Neural cell (in vitro differentiated cells): ENCODE measurements at regions not wholly inside any gene's neighbourhood (a gene's known extent, or its start where the extent isn't known, plus 50 kb on each side); places are given as distances from the start of the nearest gene placed in this dataset.

Experiments
- H2AFZ ChIP-seq: fragments of 200-600, 300-800 bp; sonication (generic), shearing (Covaris generic); 2 replicates; pipeline ENCODE4 v1.6.0; 2014; ENCODE audit warnings: low read depth, mild to moderate bottlenecking, antibody characterized with exemption, low read length, moderate library complexity
- H3F3A ChIP-seq: fragments of 200-600 bp; shearing (Covaris generic); 2 replicates; pipeline ENCODE4 v1.6.1; 2016; ENCODE audit warnings: mild to moderate bottlenecking, moderate library complexity, mixed read lengths, antibody characterized with exemption, low read length; ENCODE audit not compliant: insufficient read depth, poor library complexity, severe bottlenecking
- H3K27ac ChIP-seq: fragments of 200-600, 300-800 bp; sonication (generic), shearing (Covaris generic); 2 replicates; pipeline ENCODE4 v1.5.1; 2014; ENCODE audit warnings: mild to moderate bottlenecking, low read length, moderate library complexity
- H3K27me3 ChIP-seq: fragments of 300-800, 200-600 bp; sonication (generic), shearing (Covaris generic); 2 replicates; pipeline ENCODE4 v1.6.0; 2014; ENCODE audit warnings: mild to moderate bottlenecking, low read depth, low read length, moderate library complexity; ENCODE audit not compliant: insufficient read depth
- H3K36me3 ChIP-seq: fragments of 300-800, 200-600 bp; sonication (generic), shearing (Covaris generic); 2 replicates; pipeline ENCODE4 v1.5.1; 2014; ENCODE audit warnings: mild to moderate bottlenecking, antibody characterized with exemption, low read length, moderate library complexity; ENCODE audit not compliant: insufficient read depth
- H3K4me2 ChIP-seq: fragments of 300-800, 200-600 bp; sonication (generic), shearing (Covaris generic); 2 replicates; pipeline ENCODE4 v1.6.0; 2014; ENCODE audit warnings: mild to moderate bottlenecking, low read length
- H3K4me3 ChIP-seq: fragments of 300-800, 200-600 bp; sonication (generic), shearing (Covaris generic); 2 replicates; pipeline ENCODE4 v1.5.1; 2014; ENCODE audit warnings: mild to moderate bottlenecking, low read length, moderate library complexity
- H3K79me2 ChIP-seq: fragments of 200-600 bp; shearing (Covaris generic); replicated peaks from 2 replicates; pipeline ENCODE4 v1.6.0; 2014; ENCODE audit warnings: mild to moderate bottlenecking, low read length, moderate library complexity; ENCODE audit not compliant: insufficient read depth
- H3K9ac ChIP-seq: fragments of 300-800, 200-600 bp; sonication (generic), shearing (Covaris generic); 2 replicates; pipeline ENCODE4 v1.6.1; 2016; ENCODE audit warnings: mild to moderate bottlenecking, low read length, mixed read lengths
- H3K9me2 ChIP-seq: fragments of 200-600 bp; shearing (Covaris generic); 2 replicates; pipeline ENCODE4 v1.6.1; 2016; ENCODE audit warnings: mild to moderate bottlenecking, low read length, mixed read lengths; ENCODE audit not compliant: insufficient read depth
- H3K9me3 ChIP-seq: fragments of 200-600, 300-800 bp; sonication (generic), shearing (Covaris generic); 2 replicates; pipeline ENCODE4 v1.6.1; 2016; ENCODE audit warnings: mild to moderate bottlenecking, mixed run types, low read length, moderate library complexity, mixed read lengths
- H4K20me1 ChIP-seq: fragments of 200-600 bp; shearing (Covaris generic); 2 replicates; pipeline ENCODE4 v1.6.1; 2016; ENCODE audit warnings: mild to moderate bottlenecking, mixed run types; ENCODE audit not compliant: insufficient read depth
- EP300 ChIP-seq: fragments of 450-650 bp; conservative IDR thresholded peaks from 2 replicates; pipeline ENCODE4 v1.6.1; 2014; ENCODE audit warnings: antibody characterized with exemption, mild to moderate bottlenecking, moderate library complexity; ENCODE audit not compliant: poor library complexity, severe bottlenecking
- EZH2 ChIP-seq: fragments of 200-600, 300-800 bp; shearing (Covaris generic), sonication (generic); IDR thresholded peaks from 2 replicates; pipeline ENCODE4 v1.6.1; 2014; ENCODE audit warnings: antibody characterized with exemption, low read length, borderline replicate concordance, mild to moderate bottlenecking; ENCODE audit not compliant: insufficient read depth, poor library complexity, severe bottlenecking
- MXI1 ChIP-seq: fragments of 450-650 bp; conservative IDR thresholded peaks from 2 replicates; pipeline ENCODE4 v1.6.1; 2014; ENCODE audit warnings: antibody characterized with exemption, mild to moderate bottlenecking; ENCODE audit not compliant: poor library complexity, severe bottlenecking
- POLR2AphosphoS5 ChIP-seq: IDR thresholded peaks from 2 replicates; pipeline ENCODE4 v1.6.1; 2012
- RAD21 ChIP-seq: fragments of 450-650 bp; conservative IDR thresholded peaks from 2 replicates; pipeline ENCODE4 v1.6.1; 2014; ENCODE audit warnings: antibody characterized with exemption, mild to moderate bottlenecking, moderate library complexity
- SMC3 ChIP-seq: fragments of 450-650 bp; conservative IDR thresholded peaks from 2 replicates; pipeline ENCODE4 v1.6.1; 2014; ENCODE audit warnings: antibody characterized with exemption, mild to moderate bottlenecking, moderate library complexity; ENCODE audit not compliant: poor library complexity
- TAF1 ChIP-seq: IDR thresholded peaks from 2 replicates; pipeline ENCODE4 v1.6.1; 2012; ENCODE audit warnings: low read depth
- TF ChIP-seq, protein P1 (sequence below): IDR thresholded peaks from 2 replicates; pipeline ENCODE4 v1.6.1; 2012; ENCODE audit warnings: borderline replicate concordance
- TF ChIP-seq, protein P2 (sequence below): fragments of 450-650 bp; IDR thresholded peaks from 2 replicates; pipeline ENCODE4 v1.5.1; 2014; ENCODE audit warnings: antibody characterized with exemption, mild to moderate bottlenecking, moderate library complexity; ENCODE audit not compliant: poor library complexity, severe bottlenecking

DNA sequence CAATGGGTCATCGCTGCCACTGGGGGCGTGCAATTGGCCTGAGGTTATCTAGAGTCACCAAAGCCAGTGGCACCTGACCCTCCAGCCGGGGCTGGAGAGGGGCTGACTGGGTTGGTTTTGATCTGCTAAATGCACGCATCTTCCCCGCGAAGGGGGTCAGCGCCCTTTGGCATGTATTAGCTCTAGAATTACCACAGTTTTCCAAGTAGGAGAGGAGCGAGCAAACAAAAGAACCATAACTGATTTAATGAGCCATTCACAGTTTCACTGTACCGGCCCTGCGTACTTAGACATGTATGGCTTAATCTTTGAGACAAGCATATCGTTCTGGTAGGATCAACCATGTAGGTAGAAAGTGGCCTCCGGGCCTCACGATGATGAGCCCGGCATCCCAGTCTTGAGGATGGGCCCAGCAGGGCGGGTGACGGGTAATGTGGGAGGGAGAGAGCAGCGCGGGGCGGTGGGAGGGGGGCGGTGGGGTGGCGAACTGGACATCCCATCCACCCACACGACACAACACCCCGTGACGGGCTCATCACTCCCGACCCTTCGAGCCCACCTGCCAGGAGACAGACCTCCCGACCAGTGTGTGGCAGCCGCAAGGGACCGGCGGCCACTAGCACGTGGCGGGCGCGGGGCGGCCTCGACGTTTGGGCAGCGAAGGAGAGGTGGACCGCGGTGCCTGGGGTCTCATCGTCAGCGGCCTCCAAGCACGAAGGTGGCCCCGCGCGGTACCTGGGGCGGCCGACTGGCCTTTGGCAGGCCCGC is 1957.5 kb upstream of the DEFB115 start:
- no peaks in the 10 kb centered on the region for H3K79me2 ChIP-seq
- H3K9me3 ChIP-seq: peaks cover 19% of the 10 kb centered on the region
- no peak overlapping the region for H3K4me2 ChIP-seq
- H3K36me3 ChIP-seq: no peaks in the 10 kb centered on the region
- no peak overlapping the region for H3K9ac ChIP-seq
- H2AFZ ChIP-seq: no peak overlapping the region
- no peak overlapping the region for H3K27ac ChIP-seq
- no peaks in the 10 kb centered on the region for H3F3A ChIP-seq
- H3K9me2 ChIP-seq: no peaks in the 10 kb centered on the region
- no peaks in the 10 kb centered on the region for H3K27me3 ChIP-seq
- H4K20me1 ChIP-seq: no peaks in the 10 kb centered on the region
- no peak overlapping the region for H3K4me3 ChIP-seq
- no peak for TF ChIP-seq EP300
- no peak for TF ChIP-seq MXI1
- TF ChIP-seq, protein P1, sequence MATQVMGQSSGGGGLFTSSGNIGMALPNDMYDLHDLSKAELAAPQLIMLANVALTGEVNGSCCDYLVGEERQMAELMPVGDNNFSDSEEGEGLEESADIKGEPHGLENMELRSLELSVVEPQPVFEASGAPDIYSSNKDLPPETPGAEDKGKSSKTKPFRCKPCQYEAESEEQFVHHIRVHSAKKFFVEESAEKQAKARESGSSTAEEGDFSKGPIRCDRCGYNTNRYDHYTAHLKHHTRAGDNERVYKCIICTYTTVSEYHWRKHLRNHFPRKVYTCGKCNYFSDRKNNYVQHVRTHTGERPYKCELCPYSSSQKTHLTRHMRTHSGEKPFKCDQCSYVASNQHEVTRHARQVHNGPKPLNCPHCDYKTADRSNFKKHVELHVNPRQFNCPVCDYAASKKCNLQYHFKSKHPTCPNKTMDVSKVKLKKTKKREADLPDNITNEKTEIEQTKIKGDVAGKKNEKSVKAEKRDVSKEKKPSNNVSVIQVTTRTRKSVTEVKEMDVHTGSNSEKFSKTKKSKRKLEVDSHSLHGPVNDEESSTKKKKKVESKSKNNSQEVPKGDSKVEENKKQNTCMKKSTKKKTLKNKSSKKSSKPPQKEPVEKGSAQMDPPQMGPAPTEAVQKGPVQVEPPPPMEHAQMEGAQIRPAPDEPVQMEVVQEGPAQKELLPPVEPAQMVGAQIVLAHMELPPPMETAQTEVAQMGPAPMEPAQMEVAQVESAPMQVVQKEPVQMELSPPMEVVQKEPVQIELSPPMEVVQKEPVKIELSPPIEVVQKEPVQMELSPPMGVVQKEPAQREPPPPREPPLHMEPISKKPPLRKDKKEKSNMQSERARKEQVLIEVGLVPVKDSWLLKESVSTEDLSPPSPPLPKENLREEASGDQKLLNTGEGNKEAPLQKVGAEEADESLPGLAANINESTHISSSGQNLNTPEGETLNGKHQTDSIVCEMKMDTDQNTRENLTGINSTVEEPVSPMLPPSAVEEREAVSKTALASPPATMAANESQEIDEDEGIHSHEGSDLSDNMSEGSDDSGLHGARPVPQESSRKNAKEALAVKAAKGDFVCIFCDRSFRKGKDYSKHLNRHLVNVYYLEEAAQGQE: no peak
- no peak for TF ChIP-seq EZH2
- no peak for TF ChIP-seq TAF1
- no peak for TF ChIP-seq RAD21
- no peak for TF ChIP-seq POLR2AphosphoS5
- no peak for TF ChIP-seq SMC3
- TF ChIP-seq, protein P2, sequence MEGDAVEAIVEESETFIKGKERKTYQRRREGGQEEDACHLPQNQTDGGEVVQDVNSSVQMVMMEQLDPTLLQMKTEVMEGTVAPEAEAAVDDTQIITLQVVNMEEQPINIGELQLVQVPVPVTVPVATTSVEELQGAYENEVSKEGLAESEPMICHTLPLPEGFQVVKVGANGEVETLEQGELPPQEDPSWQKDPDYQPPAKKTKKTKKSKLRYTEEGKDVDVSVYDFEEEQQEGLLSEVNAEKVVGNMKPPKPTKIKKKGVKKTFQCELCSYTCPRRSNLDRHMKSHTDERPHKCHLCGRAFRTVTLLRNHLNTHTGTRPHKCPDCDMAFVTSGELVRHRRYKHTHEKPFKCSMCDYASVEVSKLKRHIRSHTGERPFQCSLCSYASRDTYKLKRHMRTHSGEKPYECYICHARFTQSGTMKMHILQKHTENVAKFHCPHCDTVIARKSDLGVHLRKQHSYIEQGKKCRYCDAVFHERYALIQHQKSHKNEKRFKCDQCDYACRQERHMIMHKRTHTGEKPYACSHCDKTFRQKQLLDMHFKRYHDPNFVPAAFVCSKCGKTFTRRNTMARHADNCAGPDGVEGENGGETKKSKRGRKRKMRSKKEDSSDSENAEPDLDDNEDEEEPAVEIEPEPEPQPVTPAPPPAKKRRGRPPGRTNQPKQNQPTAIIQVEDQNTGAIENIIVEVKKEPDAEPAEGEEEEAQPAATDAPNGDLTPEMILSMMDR: no peak

DNA sequence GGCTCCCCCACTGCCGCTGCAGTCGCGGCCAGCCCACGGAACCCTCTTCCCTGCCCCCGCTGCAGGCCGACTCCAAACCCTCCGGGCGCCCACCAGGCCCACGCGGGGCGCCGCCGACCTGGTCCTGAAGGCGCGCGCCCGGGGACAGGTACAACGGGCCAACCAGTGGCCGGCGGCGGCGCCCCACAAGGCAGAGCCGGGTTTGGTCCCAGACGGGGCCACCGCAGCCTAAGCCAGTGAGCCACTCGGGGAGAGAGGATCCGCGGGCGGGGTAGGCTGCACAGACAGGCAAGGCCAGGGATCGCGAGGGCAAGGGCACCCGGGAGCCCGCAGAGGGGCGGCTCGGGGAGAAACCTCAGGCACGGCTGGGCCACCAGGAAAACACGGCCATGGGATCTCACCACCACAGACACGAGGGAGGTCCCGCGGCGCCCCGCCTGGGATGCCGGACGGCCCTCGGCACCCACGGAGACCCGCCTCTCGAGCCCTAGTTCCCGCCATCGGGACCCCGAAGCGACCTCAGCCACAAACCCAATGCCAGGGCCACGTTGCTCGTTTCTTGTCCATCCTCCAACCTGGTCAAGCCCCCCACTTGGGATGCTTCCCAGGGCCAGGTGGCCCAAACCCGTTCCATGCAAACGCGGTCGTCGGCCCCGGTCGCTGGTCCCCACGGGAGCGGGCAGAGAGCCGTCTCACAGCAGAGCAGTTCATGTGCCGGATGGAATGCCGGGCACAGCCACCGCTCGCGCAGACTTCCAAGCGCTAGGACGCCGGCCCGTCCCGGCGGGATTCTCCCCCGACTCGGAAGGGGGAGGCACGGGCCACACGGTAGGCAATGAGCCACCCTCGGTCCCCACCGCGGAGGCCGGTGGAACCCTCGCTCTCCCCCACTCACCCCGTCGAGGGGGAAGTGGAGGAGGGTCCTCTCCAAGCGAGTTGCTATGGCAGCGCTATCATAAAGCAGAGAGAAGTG is 1956.6 kb upstream of the DEFB115 start:
- Histone ChIP-seq H3K9ac (no peak overlapping the region), H3K9me3 (peaks cover 19% of the 10 kb centered on the region), H2AFZ (no peak overlapping the region), H3K9me2 (no peaks in the 10 kb centered on the region), H3F3A (no peaks in the 10 kb centered on the region), H3K4me2 (no peak overlapping the region), H3K27me3 (no peaks in the 10 kb centered on the region), H3K27ac (no peak overlapping the region), H3K4me3 (no peak overlapping the region), H4K20me1 (no peaks in the 10 kb centered on the region), H3K79me2 (no peaks in the 10 kb centered on the region), H3K36me3 (no peaks in the 10 kb centered on the region)
- no peak for TF ChIP-seq RAD21
- TF ChIP-seq, protein P2: no peak
- no peak for TF ChIP-seq EP300
- no peak for TF ChIP-seq TAF1
- no peak for TF ChIP-seq POLR2AphosphoS5
- TF ChIP-seq SMC3: no peak
- TF ChIP-seq, protein P1: no peak
- TF ChIP-seq MXI1: no peak
- TF ChIP-seq EZH2: no peak
